HG03103 (cell line): ENCODE measurements at regions not wholly inside any gene's neighbourhood (a gene's known extent, or its start where the extent isn't known, plus 50 kb on each side); places are given as distances from the start of the nearest gene placed in this dataset.

Experiments used
- ATAC-seq: cut with Tn5 transposase; IDR thresholded peaks from one replicate; pipeline ENCODE4 v1.9.1; 2021; ENCODE audit warnings: low read depth; ENCODE audit not compliant: unreplicated experiment

GRCh38 chr1:59016390-59016789, 232.5 kb upstream of the JUN start:
- ATAC-seq = no peak

- no peak for ATAC-seq
Observed at GRCh38 chr1:59017501-59018231, 233.8 kb upstream of the JUN start.

GRCh38 chr1:59018446-59018845, 234.6 kb upstream of the JUN start:
- ATAC-seq = no peak

- no peak for ATAC-seq
Observed at GRCh38 chr1:59018860-59019259, 235.0 kb upstream of the JUN start.

GRCh38 chr1:59020151-59020997, 236.5 kb upstream of the JUN start:
- peak; percentile 82 for ATAC-seq

- ATAC-seq = no peak
Observed at GRCh38 chr1:59022199-59022598, 238.4 kb upstream of the JUN start.

- no peak for ATAC-seq
Observed at GRCh38 chr1:59022799-59023198, 239.0 kb upstream of the JUN start.

- ATAC-seq = no peak
Observed at GRCh38 chr1:59025201-59025600, 241.4 kb upstream of the JUN start.

- ATAC-seq = peak; percentile 90
Observed at GRCh38 chr1:59025898-59026426, 242.1 kb upstream of the JUN start.

- peak; percentile 21 for ATAC-seq
Observed at GRCh38 chr1:59026472-59026948, 242.7 kb upstream of the JUN start.

- no peak for ATAC-seq
Observed at GRCh38 chr1:59027177-59027576, 243.3 kb upstream of the JUN start.

- no peak for ATAC-seq
Observed at GRCh38 chr1:59028048-59028447, 244.2 kb upstream of the JUN start.

GRCh38 chr1:59029411-59030167, 245.7 kb upstream of the JUN start:
- ATAC-seq = no peak

GRCh38 chr1:59032228-59032627, 248.4 kb upstream of the JUN start:
- ATAC-seq = no peak

- no peak for ATAC-seq
Observed at GRCh38 chr1:59033761-59034160, 249.9 kb upstream of the JUN start.

- ATAC-seq = no peak
Observed at GRCh38 chr1:59034925-59035324, 251.1 kb upstream of the JUN start.

GRCh38 chr1:59039551-59039950, 255.7 kb upstream of the JUN start:
- ATAC-seq = no peak

- ATAC-seq = no peak
Observed at GRCh38 chr1:59040486-59040885, 256.4 kb upstream of the FGGY start.

GRCh38 chr1:59041646-59042277, 255.1 kb upstream of the FGGY start:
- ATAC-seq = no peak

GRCh38 chr1:59043796-59044195, 253.1 kb upstream of the FGGY start:
- no peak for ATAC-seq
